Endothelial cell of umbilical vein (primary cell): ENCODE measurements at regions not wholly inside any gene's neighbourhood (a gene's known extent, or its start where the extent isn't known, plus 50 kb on each side); places are given as distances from the start of the nearest gene placed in this dataset.

ENCODE experiments used
- POLR2A ChIP-seq: IDR thresholded peaks from 2 replicates; pipeline ENCODE4 v1.6.1; 2012; ENCODE audit warnings: low read depth, mild to moderate bottlenecking, control low read depth, low read length
- POLR2AphosphoS5 ChIP-seq: IDR thresholded peaks from 2 replicates; pipeline ENCODE4 v1.6.1; 2012; ENCODE audit warnings: low read depth, mild to moderate bottlenecking, control low read depth, low read length, moderate library complexity; ENCODE audit not compliant: insufficient read depth
- TF ChIP-seq, protein P1 (sequence below), 2 donors: IDR thresholded peaks; 1 replicate in 1 of 2; 2 replicates in 1 of 2; pipeline ENCODE4 v1.5.1; 2011; ENCODE audit warnings: low read length in 2 of 2, mild to moderate bottlenecking in 2 of 2, moderate library complexity in 2 of 2, control low read depth in 1 of 2, inconsistent platforms in 1 of 2, low read depth in 1 of 2; ENCODE audit not compliant: insufficient read depth in 1 of 2; ENCODE audit errors: extremely low read depth in 1 of 2

DNA sequence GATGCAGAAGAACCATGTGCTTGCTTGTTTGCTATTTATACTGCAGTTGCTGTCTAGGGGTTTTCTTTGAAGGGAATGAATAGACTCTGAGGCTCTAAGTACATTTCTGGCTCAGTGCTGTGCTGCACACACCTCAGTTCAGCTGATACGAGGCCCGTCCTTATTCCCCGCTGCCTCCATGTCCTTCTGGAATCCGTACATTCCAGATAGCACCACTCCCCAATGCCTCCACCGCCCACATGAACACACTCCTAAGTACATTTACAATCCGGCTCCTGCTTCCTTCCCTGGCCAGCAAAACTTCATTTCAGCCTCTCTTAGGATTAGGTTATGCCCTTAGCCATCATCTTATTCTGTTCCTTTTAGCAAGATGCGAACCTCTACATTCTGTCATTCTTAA, 57.1 kb downstream of the KCNC4 start:
- TF ChIP-seq POLR2AphosphoS5 (no peak), POLR2A (no peak)
- TF ChIP-seq, protein P1, sequence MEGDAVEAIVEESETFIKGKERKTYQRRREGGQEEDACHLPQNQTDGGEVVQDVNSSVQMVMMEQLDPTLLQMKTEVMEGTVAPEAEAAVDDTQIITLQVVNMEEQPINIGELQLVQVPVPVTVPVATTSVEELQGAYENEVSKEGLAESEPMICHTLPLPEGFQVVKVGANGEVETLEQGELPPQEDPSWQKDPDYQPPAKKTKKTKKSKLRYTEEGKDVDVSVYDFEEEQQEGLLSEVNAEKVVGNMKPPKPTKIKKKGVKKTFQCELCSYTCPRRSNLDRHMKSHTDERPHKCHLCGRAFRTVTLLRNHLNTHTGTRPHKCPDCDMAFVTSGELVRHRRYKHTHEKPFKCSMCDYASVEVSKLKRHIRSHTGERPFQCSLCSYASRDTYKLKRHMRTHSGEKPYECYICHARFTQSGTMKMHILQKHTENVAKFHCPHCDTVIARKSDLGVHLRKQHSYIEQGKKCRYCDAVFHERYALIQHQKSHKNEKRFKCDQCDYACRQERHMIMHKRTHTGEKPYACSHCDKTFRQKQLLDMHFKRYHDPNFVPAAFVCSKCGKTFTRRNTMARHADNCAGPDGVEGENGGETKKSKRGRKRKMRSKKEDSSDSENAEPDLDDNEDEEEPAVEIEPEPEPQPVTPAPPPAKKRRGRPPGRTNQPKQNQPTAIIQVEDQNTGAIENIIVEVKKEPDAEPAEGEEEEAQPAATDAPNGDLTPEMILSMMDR (IDR thresholded peaks at IDR 0.05; ENCODE audit: extremely low read depth in 1 of 2, insufficient read depth in 1 of 2, low read depth in 1 of 2, low read length in 2 of 2) = no peak
